GM19468 (cell line): ENCODE measurements at regions not wholly inside any gene's neighbourhood (a gene's known extent, or its start where the extent isn't known, plus 50 kb on each side); places are given as distances from the start of the nearest gene placed in this dataset.

Source experiments
- ATAC-seq: cut with Tn5 transposase; IDR thresholded peaks from one replicate; pipeline ENCODE4 v1.9.1; 2021; ENCODE audit warnings: mild to moderate bottlenecking, moderate library complexity, moderate number of reproducible peaks; ENCODE audit not compliant: unreplicated experiment; ENCODE audit errors: extremely low read depth

- no peak for ATAC-seq
Measured at GRCh38 chr7:69147631-69148030, 450.6 kb upstream of the AUTS2 start.

GRCh38 chr7:69149804-69150782 is 448.2 kb upstream of the AUTS2 start:
- ATAC-seq, result no peak

- no peak for ATAC-seq
Measured at GRCh38 chr7:69162326-69162725, 435.9 kb upstream of the AUTS2 start.

GRCh38 chr7:69162931-69163670 is 435.2 kb upstream of the AUTS2 start:
- no peak for ATAC-seq

- ATAC-seq, result no peak
Measured at GRCh38 chr7:69166979-69167516, 431.2 kb upstream of the AUTS2 start.

DNA sequence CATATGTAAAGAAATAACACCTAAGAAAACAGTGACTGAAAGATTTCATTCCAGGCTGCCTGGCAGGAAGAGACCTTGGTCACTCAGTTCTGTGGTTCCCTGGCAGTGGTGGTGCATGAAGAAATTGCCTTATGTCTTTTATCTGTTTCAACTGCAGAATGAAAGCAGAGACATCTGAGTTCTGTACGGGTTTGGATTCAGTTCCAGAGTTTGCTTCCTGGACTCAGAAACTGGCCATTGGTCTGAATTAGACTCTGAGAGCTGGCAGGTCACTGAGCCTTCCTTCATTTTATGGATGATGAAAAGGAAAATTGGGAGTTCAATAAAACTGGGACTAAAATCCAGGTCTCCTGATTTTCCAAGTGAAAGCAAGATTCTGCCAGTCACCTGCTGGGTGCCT is 428.9 kb upstream of the AUTS2 start:
- no peak for ATAC-seq

DNA sequence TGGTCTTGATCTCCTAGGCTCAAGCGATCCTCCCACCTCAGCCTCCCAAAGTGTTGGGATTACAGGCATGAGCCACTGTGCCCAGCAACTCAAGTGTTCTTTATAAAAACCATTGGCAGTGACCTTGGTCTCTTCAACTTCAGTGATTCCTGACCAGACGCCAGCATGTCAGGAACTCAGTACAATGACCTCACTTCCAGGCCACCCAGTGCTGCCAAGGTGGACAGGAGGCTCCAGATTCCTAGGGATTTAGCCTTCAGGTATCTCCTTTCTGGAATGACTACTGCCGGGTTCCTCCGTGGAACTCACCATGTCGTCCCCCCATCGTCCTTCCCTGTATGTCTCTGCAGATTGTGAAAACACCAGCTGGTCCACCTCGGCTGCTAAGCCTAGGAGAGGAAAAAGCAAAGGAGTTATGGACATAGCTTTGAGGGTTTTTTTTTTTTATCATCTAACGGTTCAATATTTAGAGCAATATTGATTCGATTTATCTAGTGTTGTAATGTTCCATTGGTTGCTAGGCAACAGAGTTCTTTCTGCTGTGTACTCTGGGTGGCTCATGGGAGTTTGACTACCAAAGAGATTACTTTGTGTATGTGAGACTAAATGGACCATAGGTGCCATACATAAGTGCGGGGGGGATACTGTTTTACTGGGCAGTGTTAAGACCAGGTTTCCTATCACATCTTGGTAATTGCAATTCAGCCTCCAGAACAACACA is 425.8 kb upstream of the AUTS2 start:
- ATAC-seq, result no peak

GRCh38 chr7:69173341-69173740 is 424.9 kb upstream of the AUTS2 start:
- no peak for ATAC-seq

DNA sequence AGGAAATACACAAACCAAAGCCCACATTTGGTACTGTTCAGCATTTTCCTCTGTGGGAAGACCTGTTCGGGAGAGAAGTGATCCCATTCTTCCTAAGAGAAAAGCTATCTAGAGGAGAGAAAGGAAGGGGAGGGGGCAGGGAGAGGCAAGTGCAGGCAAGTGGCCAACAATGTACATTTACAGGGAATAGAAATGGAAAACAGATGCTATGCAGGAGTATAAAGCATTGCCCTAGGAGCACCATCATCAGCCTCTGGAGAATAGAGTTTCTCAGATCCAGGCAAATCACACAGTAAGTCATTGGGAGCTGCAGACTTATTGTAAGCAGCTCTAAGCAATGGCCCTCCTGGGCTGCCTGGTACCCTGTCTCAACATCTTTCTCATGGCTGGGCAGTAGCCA is 424.4 kb upstream of the AUTS2 start:
- no peak for ATAC-seq

- no peak for ATAC-seq
Measured at GRCh38 chr7:69176841-69177240, 421.4 kb upstream of the AUTS2 start.

DNA sequence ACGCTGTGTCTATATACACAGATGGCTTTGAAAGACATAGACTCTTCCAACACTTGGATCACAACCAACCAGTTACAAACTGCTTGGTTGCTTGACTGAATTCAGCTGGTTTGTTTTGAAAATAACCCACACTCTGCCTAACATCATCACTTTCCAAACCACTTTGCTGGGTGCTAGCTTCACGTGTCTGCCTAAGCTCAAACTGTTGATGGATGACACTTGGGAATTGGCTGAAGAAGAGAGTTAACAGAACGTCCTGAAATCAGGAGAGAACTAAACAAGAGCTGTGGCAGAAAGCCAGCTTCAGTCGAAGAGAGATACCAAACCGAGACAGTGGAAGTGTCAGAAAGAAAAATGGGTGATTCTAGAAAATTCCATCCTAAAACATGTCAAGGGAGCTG is 420.8 kb upstream of the AUTS2 start:
- no peak for ATAC-seq

DNA sequence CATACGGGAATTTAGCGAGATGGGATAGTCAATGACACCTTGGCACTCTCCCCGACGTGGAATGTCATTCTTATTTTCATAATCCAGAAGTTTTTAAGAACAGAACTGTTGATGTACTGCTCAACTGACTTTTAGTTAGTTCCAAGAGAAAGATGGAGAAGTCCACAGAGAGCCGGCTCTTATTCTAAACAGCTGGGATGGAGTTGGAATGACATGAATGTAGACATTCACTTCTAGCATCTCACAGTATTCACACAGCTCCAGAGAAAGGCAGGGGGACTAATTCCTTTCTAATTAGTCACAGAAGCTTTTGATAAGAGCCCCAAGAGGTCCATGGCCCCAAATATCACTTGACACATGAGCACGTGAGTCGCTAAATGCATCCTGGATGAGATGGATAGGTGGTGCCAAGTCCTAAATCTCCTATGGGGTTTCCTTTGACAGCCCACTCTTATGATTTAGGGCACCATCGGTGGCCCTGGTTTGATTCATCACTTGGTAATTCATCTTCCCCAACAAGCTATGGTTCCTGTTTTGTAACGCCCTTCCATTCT is 420.3 kb upstream of the AUTS2 start:
- ATAC-seq, result no peak

GRCh38 chr7:69180662-69181061 is 417.6 kb upstream of the AUTS2 start:
- no peak for ATAC-seq

DNA sequence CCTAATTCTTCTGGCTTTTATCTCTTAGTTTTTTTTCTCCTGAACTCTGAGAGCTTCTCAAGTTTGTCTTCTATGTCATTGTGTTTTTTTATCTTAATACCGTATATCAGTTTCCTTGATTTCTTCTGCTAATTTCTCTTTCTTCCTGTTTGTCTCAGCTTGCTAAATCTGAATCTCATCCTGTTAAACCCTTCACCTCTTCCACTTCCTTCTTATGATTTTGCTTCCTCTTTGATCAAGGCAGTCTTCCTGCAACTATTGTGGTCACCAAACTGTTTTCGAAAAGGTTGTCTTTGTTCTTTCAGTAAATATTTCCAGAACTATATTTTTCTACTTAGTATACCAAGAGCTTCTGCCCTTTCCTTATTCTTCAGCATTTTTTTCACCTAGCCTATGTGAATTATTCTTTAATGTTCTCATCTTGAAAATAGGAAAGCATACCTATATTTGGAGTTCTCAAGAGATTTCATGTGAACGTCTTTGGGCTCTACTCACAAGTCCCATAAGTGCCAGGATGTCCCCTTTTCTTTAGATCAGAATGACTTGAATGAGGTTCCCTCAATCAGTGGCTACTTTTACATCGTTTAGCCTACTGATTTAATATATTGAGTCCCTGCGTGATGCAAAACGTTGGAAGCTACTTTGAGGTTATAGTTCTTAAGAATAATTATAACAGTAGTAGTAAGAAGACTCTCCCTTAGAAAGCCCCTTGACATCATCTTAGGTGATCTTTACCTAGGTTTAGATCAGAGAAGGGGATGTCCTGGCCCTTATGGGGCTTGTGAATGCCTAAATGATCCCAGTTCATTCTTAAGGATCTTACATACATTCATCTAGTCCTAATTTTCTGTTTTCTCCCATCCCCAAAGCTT is 415.4 kb upstream of the AUTS2 start:
- no peak for ATAC-seq

DNA sequence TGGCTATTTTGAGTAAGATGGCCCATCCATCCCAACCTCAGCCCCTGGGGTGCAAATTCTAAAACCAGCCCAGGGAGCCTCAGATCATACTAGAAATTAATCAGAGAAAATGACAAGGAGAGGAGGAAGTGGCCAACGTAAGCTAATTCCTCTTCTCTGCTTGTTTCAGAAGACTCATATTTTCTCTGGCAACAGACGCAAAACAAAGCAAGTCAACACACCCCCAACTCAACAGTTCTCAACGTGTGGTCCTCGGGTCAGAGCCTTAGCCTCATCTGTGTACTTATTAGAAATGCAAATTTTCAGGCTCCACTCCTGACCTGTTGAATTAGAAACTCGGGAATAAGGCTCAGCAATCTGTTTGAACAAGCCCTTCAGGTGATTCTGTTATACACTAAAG is 413.9 kb upstream of the AUTS2 start:
- ATAC-seq, result no peak

- no peak for ATAC-seq
Measured at GRCh38 chr7:69185170-69185569, 413.1 kb upstream of the AUTS2 start.

DNA sequence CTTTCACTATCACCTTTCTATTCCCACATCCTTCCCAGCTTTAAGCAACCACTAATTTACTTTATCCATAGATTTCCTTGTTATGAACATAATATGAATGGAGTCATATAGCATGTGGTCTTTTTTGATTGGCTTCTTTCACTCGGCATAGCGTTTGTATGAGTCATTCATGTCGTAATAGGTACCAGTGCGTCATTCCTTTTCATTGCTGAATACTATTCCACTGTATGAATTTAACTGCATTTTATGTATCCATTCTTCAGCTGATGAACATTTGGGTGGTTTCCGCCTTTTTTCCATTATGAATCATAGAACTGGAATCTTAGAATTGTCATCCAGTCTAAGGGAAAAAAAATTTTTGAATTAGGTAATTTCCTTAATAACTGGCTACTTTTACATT is 411.3 kb upstream of the AUTS2 start:
- ATAC-seq, result no peak

DNA sequence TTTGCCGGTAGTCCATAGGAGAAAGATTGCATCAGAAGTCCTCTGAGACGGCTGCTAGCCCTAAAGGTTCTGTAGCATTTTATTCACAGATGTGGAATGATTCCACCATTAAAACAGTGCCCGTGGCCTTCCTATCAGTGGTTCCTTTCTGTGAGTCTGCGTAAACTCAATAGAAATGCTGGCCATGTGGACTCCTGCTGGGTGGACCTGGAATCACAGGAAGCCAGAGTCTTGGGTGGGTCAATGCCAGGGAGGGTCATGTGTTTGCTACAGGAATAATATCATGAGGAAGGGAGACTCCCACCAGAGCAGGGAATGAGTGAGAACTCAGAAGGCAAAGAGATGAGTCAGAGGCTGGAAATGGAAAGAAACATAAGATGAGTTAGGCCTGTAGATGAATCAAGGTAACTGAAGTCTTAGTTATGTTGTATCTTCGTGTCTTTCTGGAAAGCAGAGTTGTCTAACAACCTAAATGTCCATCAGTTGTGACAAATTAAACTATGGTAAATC is 410.4 kb upstream of the AUTS2 start:
- ATAC-seq, result no peak

GRCh38 chr7:69189406-69189805 is 408.9 kb upstream of the AUTS2 start:
- ATAC-seq, result no peak
